ENCODE measurements at regions not wholly inside any gene's neighbourhood (a gene's known extent, or its start where the extent isn't known, plus 50 kb on each side); places are given as distances from the start of the nearest gene placed in this dataset.
"Not testable (repeated sequence)": the region's sequence is repeated elsewhere in the genome, so short reads cannot be mapped to it uniquely, and the experiment has no call there.

DNA sequence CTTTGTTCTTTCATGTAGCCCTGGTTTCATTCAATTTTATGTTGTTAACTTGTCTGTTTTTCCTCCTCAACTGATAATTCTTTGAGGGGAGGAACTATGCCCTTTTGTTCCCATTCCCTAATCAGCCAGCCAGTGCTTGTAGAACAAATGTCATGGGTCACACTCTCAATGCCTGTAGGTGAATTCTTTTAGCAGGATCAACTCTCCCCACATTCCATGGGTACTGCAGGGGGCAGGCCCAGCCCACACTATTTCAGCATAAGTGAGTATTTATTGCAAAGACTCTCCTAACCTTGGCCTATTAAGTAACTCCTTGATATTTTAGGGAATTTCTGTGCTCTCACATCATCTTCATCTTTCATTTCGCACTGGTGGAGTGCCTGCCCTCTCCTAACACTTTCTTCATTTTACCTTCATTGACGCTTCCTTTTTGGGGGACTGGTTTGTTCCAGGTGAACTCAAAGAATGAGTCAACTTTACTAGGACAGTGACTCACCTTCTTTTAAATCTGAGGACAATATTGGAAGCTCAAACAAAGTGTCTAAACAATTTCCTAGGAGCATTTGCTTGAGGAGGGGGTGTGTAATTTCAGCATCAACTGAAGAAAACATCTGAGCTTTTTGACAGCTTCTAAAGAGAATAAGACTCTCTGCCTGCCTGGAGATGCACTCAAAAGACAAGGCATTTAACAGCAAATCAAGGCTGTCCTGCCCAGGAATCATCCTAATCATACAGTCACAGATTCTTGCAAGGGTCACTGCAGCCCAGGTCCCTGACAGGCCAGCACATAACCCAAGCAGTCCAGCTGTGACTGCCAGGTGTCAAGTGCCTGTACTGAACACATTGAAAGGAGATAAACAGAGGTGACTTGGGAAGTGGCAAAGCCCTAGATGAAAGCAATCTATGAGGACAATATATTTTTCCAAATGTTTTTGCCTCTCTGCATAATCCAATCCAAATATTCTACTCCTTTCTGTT is 208.8 kb upstream of the ADRA1D start:
- DNase-seq: no peak

GRCh38 chr20:4455996-4456395 is 206.9 kb upstream of the ADRA1D start:
- no peak for DNase-seq

- DNase-seq: no peak
These were observed 206.2 kb upstream of the ADRA1D start for GRCh38 chr20:4455301-4455701.

- DNase-seq: no peak
These were observed 205.0 kb upstream of the ADRA1D start for GRCh38 chr20:4454111-4454510.

DNA sequence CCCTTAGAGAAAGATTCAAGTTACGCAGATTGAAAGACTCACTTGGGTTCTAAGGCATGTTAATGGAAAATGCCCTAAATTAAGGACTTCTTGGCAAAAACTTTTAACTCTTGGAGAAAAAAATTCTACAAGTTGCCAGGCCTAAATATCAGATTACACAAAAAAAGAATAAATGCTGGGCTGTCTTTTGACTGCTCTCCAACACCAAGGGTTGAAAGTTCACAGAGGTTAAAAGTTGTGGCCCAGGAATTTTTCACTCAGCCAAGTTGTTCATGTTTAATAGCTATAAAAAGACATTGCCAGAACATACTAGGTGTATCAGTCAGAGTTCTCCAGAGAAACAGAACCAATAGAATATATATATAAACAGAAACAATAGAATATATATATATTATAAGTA is 204.3 kb upstream of the ADRA1D start:
- no peak for DNase-seq

- DNase-seq: no peak
These were observed 202.5 kb upstream of the ADRA1D start for GRCh38 chr20:4451487-4452081.

DNA sequence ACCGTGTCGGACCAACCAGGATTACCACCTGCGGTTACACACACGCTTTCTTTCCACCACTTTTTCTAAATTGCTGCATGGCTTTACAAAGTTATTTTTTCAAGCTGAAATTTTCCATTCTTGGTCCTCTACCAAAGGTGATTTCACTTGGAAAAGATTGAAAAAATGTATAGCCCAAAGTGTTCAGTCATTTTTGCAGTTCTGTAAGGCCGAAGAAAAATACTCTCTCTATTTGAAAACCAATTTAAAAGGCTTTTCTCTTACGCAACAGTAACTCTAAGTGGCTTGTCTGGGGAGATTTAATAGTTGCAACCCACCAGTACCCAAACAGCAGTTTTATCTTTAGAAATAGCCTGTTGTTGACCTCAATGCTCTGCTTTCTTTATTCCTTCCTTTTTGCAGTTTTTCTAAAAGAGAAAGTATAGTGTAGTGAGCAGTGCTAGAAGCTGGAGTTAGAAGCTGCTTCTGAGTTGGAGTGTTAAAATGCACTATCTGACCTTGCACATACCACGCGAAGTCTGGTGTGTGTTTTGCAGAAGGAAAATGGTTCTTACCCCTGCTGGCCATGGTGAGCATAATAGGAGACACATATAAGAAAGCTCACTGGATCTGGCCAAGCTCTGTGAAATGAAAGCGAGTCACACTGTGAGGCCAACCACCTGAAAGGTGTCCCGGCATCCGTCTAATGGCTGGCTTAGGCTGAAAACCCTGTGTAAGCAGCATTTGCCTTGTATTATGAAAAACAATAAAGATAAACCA is 201.0 kb upstream of the ADRA1D start:
- DNase-seq: peak; percentile 9

DNA sequence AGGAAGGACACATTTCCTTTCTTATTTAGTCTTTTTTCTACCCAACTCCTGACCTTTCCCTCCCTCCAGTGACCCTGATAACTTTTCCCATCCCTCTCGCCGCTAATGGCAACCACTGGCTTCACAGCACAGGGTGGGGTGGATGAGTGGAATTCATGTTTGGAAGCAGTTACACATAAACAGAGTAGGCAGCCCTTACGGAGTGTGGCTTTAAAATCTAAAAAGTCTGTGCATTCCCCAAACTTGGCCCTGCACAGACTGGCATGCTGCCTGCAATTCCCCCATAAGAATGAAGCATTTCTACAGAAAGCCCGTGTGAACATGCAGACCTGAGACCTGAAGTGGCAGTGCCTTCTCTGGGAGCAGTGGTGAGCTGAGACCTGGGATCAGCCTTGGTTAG is 196.7 kb upstream of the ADRA1D start:
- DNase-seq: no peak

- DNase-seq: no peak
These were observed 196.2 kb upstream of the ADRA1D start for GRCh38 chr20:4445331-4445730.

DNA sequence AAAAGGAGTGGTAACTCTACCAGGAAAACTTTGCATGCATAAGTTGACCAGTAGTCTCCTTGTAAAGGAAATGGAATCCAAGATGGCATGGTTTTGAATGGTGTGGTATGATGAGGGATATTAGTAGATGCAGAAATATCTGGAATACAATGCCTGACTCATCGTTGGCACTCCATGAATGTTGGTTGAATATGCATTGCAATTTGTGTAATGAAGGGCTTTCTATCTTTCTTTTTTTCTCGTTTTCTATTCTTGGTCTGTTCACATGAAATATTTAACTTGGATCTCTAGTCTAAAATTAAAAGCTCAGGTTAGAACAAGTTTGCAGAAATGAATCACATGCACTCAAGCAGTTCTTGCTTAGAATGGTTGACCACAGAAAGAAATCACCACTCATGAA is 195.3 kb upstream of the ADRA1D start:
- no peak for DNase-seq

GRCh38 chr20:4443016-4443415 is 193.9 kb upstream of the ADRA1D start:
- DNase-seq: no peak

- no peak for DNase-seq
These were observed 192.8 kb upstream of the ADRA1D start for GRCh38 chr20:4441871-4442270.

- no peak for DNase-seq
These were observed 192.1 kb upstream of the ADRA1D start for GRCh38 chr20:4441191-4441590.

DNA sequence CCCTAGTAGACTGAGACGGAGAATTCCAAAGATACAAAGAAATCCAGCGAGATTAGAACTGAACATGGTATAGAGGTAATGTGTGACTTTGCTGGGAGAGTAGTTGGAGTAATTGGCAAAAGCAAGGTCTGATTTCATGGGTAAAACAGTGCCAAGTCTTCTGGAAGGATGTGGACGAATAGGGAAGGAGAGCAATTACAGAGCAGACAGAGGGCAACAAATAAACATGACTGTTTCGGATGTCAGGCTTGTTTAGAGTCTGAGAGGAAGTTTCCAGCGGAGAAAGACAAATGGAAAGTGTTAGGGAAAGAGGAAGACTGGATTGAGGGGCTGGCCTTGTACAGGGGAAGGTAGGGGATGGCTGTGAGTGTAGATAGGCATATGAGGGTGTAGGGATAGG is 190.4 kb upstream of the ADRA1D start:
- no peak for DNase-seq

GRCh38 chr20:4437131-4437530 is 188.0 kb upstream of the ADRA1D start:
- DNase-seq: no peak

DNA sequence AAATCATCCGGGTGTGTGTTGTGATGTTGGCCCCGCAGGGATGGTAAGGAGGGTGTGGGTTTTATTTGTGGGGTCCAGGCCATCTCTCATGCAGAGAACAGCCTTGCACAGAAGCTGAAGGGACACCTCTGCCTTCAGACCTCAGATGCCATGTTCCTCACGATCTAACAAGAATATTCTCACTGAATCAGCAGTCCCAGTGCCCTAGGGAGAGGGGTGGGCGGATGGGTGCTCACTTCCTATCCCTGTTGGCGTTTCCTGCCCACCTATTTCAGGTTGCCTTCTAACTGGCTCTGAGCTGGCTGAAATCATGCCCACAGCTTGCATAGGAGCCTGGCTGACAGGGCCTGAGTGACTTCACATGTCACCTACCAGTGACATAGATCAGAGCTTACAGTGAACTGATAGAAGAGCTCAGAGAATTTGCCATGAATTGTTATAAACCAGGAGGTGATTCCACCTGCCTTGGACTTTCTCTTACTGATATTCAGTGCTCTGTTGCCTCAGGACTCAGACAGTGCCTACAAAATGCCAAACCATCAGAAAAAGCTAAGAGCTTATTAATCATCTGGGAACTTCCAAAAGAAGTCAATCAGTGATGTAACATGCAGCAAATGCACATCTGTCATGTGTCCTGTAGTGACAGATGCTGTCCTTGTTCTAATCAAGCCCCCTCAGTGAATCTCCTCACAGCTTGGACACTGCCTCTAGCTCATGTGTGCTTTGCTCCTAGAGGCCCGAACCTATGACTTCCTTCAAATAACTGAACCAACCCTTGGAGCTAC is 186.8 kb upstream of the ADRA1D start:
- no peak for DNase-seq

DNA sequence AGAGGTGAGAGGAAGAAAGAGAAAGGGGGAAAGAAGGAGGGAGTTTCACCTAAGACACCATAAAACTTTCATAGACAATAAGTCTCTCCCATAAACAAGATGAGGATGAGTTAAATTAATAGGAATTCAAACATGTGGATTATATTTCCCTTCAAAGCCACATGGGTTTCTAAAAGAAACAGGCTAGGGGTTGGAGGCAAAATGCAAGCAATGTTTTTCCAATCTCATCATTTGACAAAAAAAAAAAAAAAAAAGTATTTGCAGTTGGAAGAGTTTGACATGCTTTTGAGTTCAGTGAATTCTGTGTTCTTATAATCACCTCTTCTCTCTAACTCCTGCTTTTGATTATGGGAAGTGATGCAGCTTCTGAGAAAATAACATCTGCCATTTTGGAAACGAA is 186.1 kb upstream of the ADRA1D start:
- DNase-seq: no peak

DNA sequence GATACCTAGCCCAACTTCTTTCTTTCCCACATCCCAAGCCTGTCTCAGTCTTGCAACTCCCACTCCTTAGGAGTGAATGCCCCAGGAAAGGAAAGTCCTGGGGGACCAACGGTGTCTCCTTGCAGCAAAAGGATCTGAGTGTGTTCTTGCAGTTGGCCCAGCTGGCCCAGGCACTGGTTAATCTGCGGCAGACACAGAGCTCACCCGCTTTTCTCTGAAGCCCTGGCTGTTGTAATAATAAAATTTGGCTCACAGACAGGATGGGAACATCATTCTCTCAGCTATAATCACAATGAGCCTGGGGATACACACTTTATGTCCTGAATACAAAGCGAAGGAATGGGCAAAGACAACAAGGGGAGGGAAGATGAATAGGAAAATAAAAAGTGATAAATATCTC is 185.6 kb upstream of the ADRA1D start:
- no peak for DNase-seq

- no peak for DNase-seq
These were observed 182.4 kb upstream of the ADRA1D start for GRCh38 chr20:4431446-4431845.

DNA sequence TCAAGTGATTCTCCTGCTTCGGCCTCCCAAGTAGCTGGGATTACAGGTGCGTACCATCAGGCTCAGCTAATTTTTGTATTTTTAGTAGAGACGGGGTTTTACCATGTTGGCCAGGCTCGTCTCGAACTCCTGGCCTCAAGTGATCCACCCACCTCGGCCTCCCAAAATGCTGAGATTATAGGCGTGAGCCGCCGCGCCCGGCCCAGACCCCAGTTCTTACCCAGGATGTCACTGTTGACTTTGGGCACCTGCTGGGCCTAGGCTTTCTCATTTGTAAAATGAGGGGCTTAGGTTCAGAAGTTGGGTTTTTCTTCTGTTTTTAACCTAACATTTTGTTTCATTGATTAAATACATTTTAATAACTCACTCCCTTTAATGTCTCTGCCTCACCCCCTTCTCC is 181.7 kb upstream of the ADRA1D start:
- not testable (repeated sequence) for DNase-seq

- no peak for DNase-seq
These were observed 179.0 kb upstream of the ADRA1D start for GRCh38 chr20:4427940-4428586.

- no peak for DNase-seq
These were observed 169.1 kb upstream of the ADRA1D start for GRCh38 chr20:4418141-4418540.
